ENCODE measurements at regions not wholly inside any gene's neighbourhood (a gene's known extent, or its start where the extent isn't known, plus 50 kb on each side); places are given as distances from the start of the nearest gene placed in this dataset.

- Histone ChIP-seq H3K27ac (ENCODE audit: insufficient read depth, low read depth, low read length) (no peak overlapping the region), H3K79me2 (ENCODE audit: control insufficient read depth, insufficient read depth, low read length) (no peaks in the 10 kb centered on the region), H3K4me1 (ENCODE audit: control insufficient read depth, extremely low read depth, insufficient read depth, low read length) (no peaks in the 10 kb centered on the region), H3K27me3 (ENCODE audit: control insufficient read depth in 2 of 2, insufficient read depth in 2 of 2, low read length in 2 of 2) (no peaks in the 10 kb centered on the region), H3K9me3 (replicated peaks; ENCODE audit: control insufficient read depth, insufficient read depth, low read length) (peaks cover 2% of the 10 kb centered on the region), H3K36me3 (ENCODE audit: control insufficient read depth in 2 of 2, extremely low read depth in 1 of 2, insufficient read depth in 2 of 2, low read length in 2 of 2) (no peaks in the 10 kb centered on the region), H2AFZ (ENCODE audit: low read depth, low read length) (no peak overlapping the region), H3K9ac (replicated peaks; ENCODE audit: extremely low read depth, insufficient read depth, low read length) (no peak overlapping the region), H3K9me1 (replicated peaks; ENCODE audit: control insufficient read depth, extremely low read depth, insufficient read depth, low read length) (no peaks in the 10 kb centered on the region), H3K4me3 (replicated peaks in 1 of 3; ENCODE audit: insufficient read depth in 1 of 3, low read depth in 1 of 3, low read length in 3 of 3) (no peak overlapping the region), H4K20me1 (replicated peaks; ENCODE audit: control insufficient read depth, extremely low read depth, insufficient read depth, low read length) (no peaks in the 10 kb centered on the region), H3K4me2 (ENCODE audit: insufficient read depth, low read length) (no peak overlapping the region)
- dilution Hi-C loops (cut with MboI; ENCODE audit: extremely low pct_ligation_motif_present, low sequenced_read_pairs), result no loop called here
- BruUV-seq (replicated peaks), result no TSS peak
- ChIA-PET POLR2A (no interaction called here), CTCF (no interaction called here)
- FAIRE-seq (no peak), DNase-seq (ENCODE audit: low read depth, low spot score) (no peak)
- intact Hi-C loops (cut with micrococcal nuclease), result no loop called here
- TF ChIP-seq JUN (IDR thresholded peaks at IDR 0.05; ENCODE audit: borderline replicate concordance, insufficient read depth, insufficient read length, low read depth), result no peak
- TF ChIP-seq FOS (IDR thresholded peaks at IDR 0.05; ENCODE audit: borderline replicate concordance, insufficient read depth, low read length), result no peak
- TF ChIP-seq MAX (IDR thresholded peaks at IDR 0.05; ENCODE audit: insufficient read depth, insufficient read length), result no peak
- no peak for TF ChIP-seq EZH2 (IDR thresholded peaks at IDR 0.05; ENCODE audit: borderline replicate concordance, low read depth, low read length, severe bottlenecking)
- no peak for TF ChIP-seq MYC (IDR thresholded peaks at IDR 0.05; ENCODE audit: low read depth, low read length)
- TF ChIP-seq GATA2 (IDR thresholded peaks at IDR 0.05; ENCODE audit: insufficient read depth, insufficient read length, low read depth, low read length), result no peak
- no peak for TF ChIP-seq POLR2A (IDR thresholded peaks at IDR 0.05; ENCODE audit: low read depth, low read length)
- no peak for TF ChIP-seq CTCF (IDR thresholded peaks at IDR 0.05; ENCODE audit: extremely low read depth in 1 of 2, insufficient read depth in 1 of 2, low read depth in 1 of 2, low read length in 2 of 2)
- TF ChIP-seq POLR2AphosphoS5 (IDR thresholded peaks at IDR 0.05; ENCODE audit: insufficient read depth, low read depth, low read length), result no peak
Observed at GRCh38 chr7:136267822-136268221, 290.7 kb upstream of the MTPN start.

All from endothelial cell of umbilical vein (primary cell).